Esophagus muscularis mucosa (tissue), 4 donors: ENCODE measurements at regions not wholly inside any gene's neighbourhood (a gene's known extent, or its start where the extent isn't known, plus 50 kb on each side); places are given as distances from the start of the nearest gene placed in this dataset.

Experiments
- EP300 ChIP-seq: sonication (generic); formaldehyde crosslinking; IDR thresholded peaks from one replicate; pipeline ENCODE4 v1.6.1; 2017; ENCODE audit warnings: antibody characterized with exemption
- POLR2A ChIP-seq: fragments of 450-650 bp; IDR thresholded peaks from one replicate; pipeline ENCODE4 v1.6.1; 2017; ENCODE audit warnings: antibody characterized with exemption, moderate library complexity, mild to moderate bottlenecking, low read depth
- POLR2AphosphoS5 ChIP-seq, 2 donors: sonication (generic); formaldehyde crosslinking; IDR thresholded peaks; one replicate each; pipeline ENCODE4 v1.6.1; 2017; ENCODE audit warnings: antibody characterized with exemption in 2 of 2
- TF ChIP-seq, protein P1 (sequence below), 3 experiments: fragments of 200-600 bp in 2 of 3; fragments of 450-650 bp in 1 of 3; sonication (generic) in 2 of 3; IDR thresholded peaks; one replicate each; pipeline ENCODE4 v1.5.1; 2017 to 2019; ENCODE audit warnings: antibody characterized with exemption in 3 of 3, mild to moderate bottlenecking in 2 of 3, moderate library complexity in 1 of 3

DNA sequence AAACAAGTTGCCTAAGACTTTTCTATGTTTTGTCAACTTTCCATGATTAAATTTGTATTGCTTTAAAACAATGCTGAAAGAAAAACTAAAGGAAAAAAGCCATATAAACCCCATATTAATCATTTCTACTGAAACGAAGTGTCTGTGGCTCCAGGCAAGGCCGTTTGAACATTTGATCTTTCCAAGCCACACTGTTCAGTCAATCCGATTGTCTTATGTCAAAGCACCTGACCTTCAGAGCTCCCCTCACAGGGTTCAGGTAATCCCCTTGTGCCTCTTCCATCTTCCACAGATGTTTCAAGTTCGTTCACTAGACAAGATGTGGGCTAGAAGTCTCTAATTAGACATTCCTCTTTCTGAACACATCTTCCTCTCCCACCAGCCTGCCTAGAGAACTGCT is 177.1 kb upstream of the NUDT10 start:
- TF ChIP-seq, protein P1, sequence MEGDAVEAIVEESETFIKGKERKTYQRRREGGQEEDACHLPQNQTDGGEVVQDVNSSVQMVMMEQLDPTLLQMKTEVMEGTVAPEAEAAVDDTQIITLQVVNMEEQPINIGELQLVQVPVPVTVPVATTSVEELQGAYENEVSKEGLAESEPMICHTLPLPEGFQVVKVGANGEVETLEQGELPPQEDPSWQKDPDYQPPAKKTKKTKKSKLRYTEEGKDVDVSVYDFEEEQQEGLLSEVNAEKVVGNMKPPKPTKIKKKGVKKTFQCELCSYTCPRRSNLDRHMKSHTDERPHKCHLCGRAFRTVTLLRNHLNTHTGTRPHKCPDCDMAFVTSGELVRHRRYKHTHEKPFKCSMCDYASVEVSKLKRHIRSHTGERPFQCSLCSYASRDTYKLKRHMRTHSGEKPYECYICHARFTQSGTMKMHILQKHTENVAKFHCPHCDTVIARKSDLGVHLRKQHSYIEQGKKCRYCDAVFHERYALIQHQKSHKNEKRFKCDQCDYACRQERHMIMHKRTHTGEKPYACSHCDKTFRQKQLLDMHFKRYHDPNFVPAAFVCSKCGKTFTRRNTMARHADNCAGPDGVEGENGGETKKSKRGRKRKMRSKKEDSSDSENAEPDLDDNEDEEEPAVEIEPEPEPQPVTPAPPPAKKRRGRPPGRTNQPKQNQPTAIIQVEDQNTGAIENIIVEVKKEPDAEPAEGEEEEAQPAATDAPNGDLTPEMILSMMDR (IDR thresholded peaks at IDR 0.05) = no peak
- TF ChIP-seq POLR2A = no peak
- TF ChIP-seq POLR2AphosphoS5 (IDR thresholded peaks at IDR 0.05) = no peak
- TF ChIP-seq EP300 = no peak
